NT2/D1 (cell line): ENCODE measurements at regions not wholly inside any gene's neighbourhood (a gene's known extent, or its start where the extent isn't known, plus 50 kb on each side); places are given as distances from the start of the nearest gene placed in this dataset.

ENCODE experiments used
- SUZ12 ChIP-seq: IDR thresholded peaks from 2 replicates; pipeline ENCODE4 v1.6.1; 2011; ENCODE audit not compliant: insufficient read length, insufficient read depth; ENCODE audit errors: extremely low read depth
- YY1 ChIP-seq: IDR thresholded peaks from 2 replicates; pipeline ENCODE4 v1.6.1; 2011; ENCODE audit not compliant: insufficient read length, insufficient read depth
- ZNF274 ChIP-seq: IDR thresholded peaks from 2 replicates; pipeline ENCODE4 v1.6.1; 2011; ENCODE audit warnings: mild to moderate bottlenecking, low read depth, low read length

GRCh38 chrX:97968376-97969163 is 1084.9 kb downstream of the RPA4 start:
- TF ChIP-seq SUZ12 (no peak), ZNF274 (no peak), YY1 (no peak)
